ENCODE measurements at regions not wholly inside any gene's neighbourhood (a gene's known extent, or its start where the extent isn't known, plus 50 kb on each side); places are given as distances from the start of the nearest gene placed in this dataset.

DNA sequence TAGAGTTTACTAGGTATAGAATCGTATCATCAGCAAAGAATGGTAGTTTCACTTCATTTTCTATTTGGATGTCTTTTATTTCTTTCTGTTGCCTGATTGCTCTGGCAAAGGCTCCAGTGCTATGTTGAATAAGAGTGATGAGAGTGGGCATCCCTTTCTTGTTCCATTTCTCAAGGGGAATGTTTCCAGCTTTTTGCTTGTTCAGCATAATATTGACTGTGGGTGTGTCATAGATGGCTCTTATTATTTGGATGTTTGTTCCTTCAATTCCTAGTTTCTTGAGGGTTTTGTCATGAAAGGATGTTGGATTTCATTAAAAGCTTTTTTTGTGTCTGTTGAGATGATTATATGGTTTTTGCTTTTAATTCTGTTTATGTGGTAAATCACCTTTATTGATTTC lies 1114.5 kb downstream of the RAPGEF2 start:
- TF ChIP-seq, protein P1, sequence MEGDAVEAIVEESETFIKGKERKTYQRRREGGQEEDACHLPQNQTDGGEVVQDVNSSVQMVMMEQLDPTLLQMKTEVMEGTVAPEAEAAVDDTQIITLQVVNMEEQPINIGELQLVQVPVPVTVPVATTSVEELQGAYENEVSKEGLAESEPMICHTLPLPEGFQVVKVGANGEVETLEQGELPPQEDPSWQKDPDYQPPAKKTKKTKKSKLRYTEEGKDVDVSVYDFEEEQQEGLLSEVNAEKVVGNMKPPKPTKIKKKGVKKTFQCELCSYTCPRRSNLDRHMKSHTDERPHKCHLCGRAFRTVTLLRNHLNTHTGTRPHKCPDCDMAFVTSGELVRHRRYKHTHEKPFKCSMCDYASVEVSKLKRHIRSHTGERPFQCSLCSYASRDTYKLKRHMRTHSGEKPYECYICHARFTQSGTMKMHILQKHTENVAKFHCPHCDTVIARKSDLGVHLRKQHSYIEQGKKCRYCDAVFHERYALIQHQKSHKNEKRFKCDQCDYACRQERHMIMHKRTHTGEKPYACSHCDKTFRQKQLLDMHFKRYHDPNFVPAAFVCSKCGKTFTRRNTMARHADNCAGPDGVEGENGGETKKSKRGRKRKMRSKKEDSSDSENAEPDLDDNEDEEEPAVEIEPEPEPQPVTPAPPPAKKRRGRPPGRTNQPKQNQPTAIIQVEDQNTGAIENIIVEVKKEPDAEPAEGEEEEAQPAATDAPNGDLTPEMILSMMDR (IDR thresholded peaks at IDR 0.05): no peak
- TF ChIP-seq, protein P2, sequence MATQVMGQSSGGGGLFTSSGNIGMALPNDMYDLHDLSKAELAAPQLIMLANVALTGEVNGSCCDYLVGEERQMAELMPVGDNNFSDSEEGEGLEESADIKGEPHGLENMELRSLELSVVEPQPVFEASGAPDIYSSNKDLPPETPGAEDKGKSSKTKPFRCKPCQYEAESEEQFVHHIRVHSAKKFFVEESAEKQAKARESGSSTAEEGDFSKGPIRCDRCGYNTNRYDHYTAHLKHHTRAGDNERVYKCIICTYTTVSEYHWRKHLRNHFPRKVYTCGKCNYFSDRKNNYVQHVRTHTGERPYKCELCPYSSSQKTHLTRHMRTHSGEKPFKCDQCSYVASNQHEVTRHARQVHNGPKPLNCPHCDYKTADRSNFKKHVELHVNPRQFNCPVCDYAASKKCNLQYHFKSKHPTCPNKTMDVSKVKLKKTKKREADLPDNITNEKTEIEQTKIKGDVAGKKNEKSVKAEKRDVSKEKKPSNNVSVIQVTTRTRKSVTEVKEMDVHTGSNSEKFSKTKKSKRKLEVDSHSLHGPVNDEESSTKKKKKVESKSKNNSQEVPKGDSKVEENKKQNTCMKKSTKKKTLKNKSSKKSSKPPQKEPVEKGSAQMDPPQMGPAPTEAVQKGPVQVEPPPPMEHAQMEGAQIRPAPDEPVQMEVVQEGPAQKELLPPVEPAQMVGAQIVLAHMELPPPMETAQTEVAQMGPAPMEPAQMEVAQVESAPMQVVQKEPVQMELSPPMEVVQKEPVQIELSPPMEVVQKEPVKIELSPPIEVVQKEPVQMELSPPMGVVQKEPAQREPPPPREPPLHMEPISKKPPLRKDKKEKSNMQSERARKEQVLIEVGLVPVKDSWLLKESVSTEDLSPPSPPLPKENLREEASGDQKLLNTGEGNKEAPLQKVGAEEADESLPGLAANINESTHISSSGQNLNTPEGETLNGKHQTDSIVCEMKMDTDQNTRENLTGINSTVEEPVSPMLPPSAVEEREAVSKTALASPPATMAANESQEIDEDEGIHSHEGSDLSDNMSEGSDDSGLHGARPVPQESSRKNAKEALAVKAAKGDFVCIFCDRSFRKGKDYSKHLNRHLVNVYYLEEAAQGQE (IDR thresholded peaks at IDR 0.05; ENCODE audit: insufficient read depth in 1 of 2, low read depth in 2 of 2, low read length in 1 of 2): no peak
- no peak for TF ChIP-seq POLR2AphosphoS5 (IDR thresholded peaks at IDR 0.05; ENCODE audit: low read depth, low read length)

Measured in Panc1 (cell line).